Endothelial cell of umbilical vein (primary cell): ENCODE measurements at regions not wholly inside any gene's neighbourhood (a gene's known extent, or its start where the extent isn't known, plus 50 kb on each side); places are given as distances from the start of the nearest gene placed in this dataset.
A peak's percentile ranks its signal among the peaks of the same experiment; 100 is the strongest.
"Not testable (repeated sequence)": the region's sequence is repeated elsewhere in the genome, so short reads cannot be mapped to it uniquely, and the experiment has no call there.

Experiments
- BruUV-seq: library from RNA; stranded (reverse); fragments of 400-500 nt; replicated peaks from 2 replicates; lab custom pipeline; 2021; lab: Mats Ljungman, UMichigan
- CTCF ChIA-PET: fragments of 300-600, 350-600 bp; sonication (Branson Sonifier 250); formaldehyde crosslinking; loops from one replicate; lab custom pipeline; 2021; ENCODE audit warnings: antibody characterized with exemption, inconsistent platforms; lab: Charles Lee
- POLR2A ChIA-PET: fragments of 300-600, 350-600 bp; sonication (Branson Sonifier 250); formaldehyde crosslinking; loops from one replicate; lab custom pipeline; 2021; ENCODE audit warnings: antibody characterized with exemption, inconsistent platforms; lab: Charles Lee
- DNase-seq: peaks from one replicate; pipeline ENCODE4 v3.0.0-alpha.2; 2011; ENCODE audit warnings: low read depth, low spot score
- FAIRE-seq: peaks from 2 replicates; lab custom pipeline; 2011; peaks lifted over from hg19 to GRCh38; lab: Jason Lieb, UNC
- H2AFZ ChIP-seq: 2 replicates; pipeline ENCODE4 v1.6.0; 2012; ENCODE audit warnings: low read depth, low read length, control low read depth, inconsistent platforms
- H3K27ac ChIP-seq: 2 replicates; pipeline ENCODE4 v1.5.1; 2011; ENCODE audit warnings: low read depth, mild to moderate bottlenecking, control low read depth, low read length, moderate library complexity; ENCODE audit not compliant: insufficient read depth
- H3K27me3 ChIP-seq, 2 experiments: 2 replicates each; pipeline versions ENCODE4 v1.6.0 to v1.6.1; 2011; ENCODE audit warnings: low read length in 2 of 2, mixed read lengths in 1 of 2; ENCODE audit not compliant: control insufficient read depth in 2 of 2, insufficient read depth in 2 of 2
- H3K36me3 ChIP-seq, 2 experiments: 2 replicates in 1 of 2; 3 replicates in 1 of 2; pipeline ENCODE4 v1.5.1; 2011; ENCODE audit warnings: low read length in 2 of 2, mild to moderate bottlenecking in 1 of 2, moderate library complexity in 1 of 2; ENCODE audit not compliant: control insufficient read depth in 2 of 2, insufficient read depth in 2 of 2; ENCODE audit errors: extremely low read depth in 1 of 2
- H3K4me1 ChIP-seq: 3 replicates; pipeline ENCODE4 v1.5.1; 2011; ENCODE audit warnings: mild to moderate bottlenecking, low read length; ENCODE audit not compliant: control insufficient read depth, insufficient read depth; ENCODE audit errors: extremely low read depth
- H3K4me2 ChIP-seq: 2 replicates; pipeline ENCODE4 v1.6.1; 2011; ENCODE audit warnings: low read length, control low read depth, mixed read lengths; ENCODE audit not compliant: insufficient read depth
- H3K4me3 ChIP-seq, 3 experiments: fragments of 200-600 bp in 1 of 3; sonication (generic), shearing (Covaris generic) in 1 of 3; replicated peaks in 1 of 3; 2 replicates each; pipeline ENCODE4 v1.5.1; 2011 to 2016; ENCODE audit warnings: control low read depth in 3 of 3, low read length in 3 of 3, mild to moderate bottlenecking in 2 of 3, inconsistent platforms in 1 of 3, low read depth in 1 of 3, moderate library complexity in 1 of 3; ENCODE audit not compliant: insufficient read depth in 1 of 3
- H3K79me2 ChIP-seq: 2 replicates; pipeline ENCODE4 v1.6.0; 2012; ENCODE audit warnings: low read length, inconsistent platforms; ENCODE audit not compliant: control insufficient read depth, insufficient read depth
- H3K9ac ChIP-seq: replicated peaks from 2 replicates; pipeline ENCODE3; 2011; ENCODE audit warnings: low read length, control low read depth; ENCODE audit not compliant: insufficient read depth; ENCODE audit errors: extremely low read depth
- H3K9me1 ChIP-seq: replicated peaks from 3 replicates; pipeline ENCODE4 v1.6.0; 2011; ENCODE audit warnings: mild to moderate bottlenecking, low read length; ENCODE audit not compliant: control insufficient read depth, insufficient read depth; ENCODE audit errors: extremely low read depth
- H3K9me3 ChIP-seq: replicated peaks from 2 replicates; pipeline ENCODE4 v1.5.1; 2012; ENCODE audit warnings: low read length, inconsistent platforms; ENCODE audit not compliant: control insufficient read depth, insufficient read depth
- H4K20me1 ChIP-seq: replicated peaks from 2 replicates; pipeline ENCODE3; 2011; ENCODE audit warnings: mild to moderate bottlenecking, low read length; ENCODE audit not compliant: control insufficient read depth, insufficient read depth; ENCODE audit errors: extremely low read depth
- dilution Hi-C: fragments of 300-500 bp; cut with MboI; formaldehyde crosslinking; loops from one replicate; pipeline ENCODE4 v1.15.0; 2019; ENCODE audit warnings: low sequenced_read_pairs; ENCODE audit not compliant: extremely low pct_ligation_motif_present
- intact Hi-C: fragments of 100-400 bp; cut with micrococcal nuclease; formaldehyde crosslinking; loops from one replicate; pipeline ENCODE4 v1.10.0; 2022

DNA sequence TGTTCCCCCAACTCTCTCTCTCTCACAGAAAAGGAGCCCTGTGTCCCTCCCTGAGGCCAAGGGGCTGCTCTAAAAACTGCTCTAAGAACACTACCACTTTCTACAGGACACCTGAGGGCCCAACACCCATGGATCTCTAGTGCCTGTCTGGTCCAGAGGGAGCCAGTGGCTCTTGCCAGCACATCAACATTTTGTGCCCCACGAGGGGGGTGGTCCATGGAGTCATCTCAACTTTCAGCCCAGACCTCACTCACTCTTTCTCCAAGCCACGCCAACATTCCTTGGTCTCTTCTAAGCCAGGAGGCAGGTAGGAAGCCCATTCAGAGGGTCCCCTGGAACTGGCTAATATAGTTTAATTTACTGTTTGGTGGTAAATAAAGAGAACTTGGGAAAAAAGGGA lies 469.0 kb upstream of the ZNG1F start:
- H2AFZ ChIP-seq, FAIRE-seq, H4K20me1 ChIP-seq, H3K27ac ChIP-seq, H3K4me1 ChIP-seq, H3K36me3 ChIP-seq, POLR2A ChIA-PET, dilution Hi-C loops, H3K9me1 ChIP-seq, H3K9ac ChIP-seq, H3K4me3 ChIP-seq, H3K4me2 ChIP-seq, H3K79me2 ChIP-seq, BruUV-seq, H3K9me3 ChIP-seq, intact Hi-C loops, CTCF ChIA-PET, DNase-seq, H3K27me3 ChIP-seq: not testable (repeated sequence)

DNA sequence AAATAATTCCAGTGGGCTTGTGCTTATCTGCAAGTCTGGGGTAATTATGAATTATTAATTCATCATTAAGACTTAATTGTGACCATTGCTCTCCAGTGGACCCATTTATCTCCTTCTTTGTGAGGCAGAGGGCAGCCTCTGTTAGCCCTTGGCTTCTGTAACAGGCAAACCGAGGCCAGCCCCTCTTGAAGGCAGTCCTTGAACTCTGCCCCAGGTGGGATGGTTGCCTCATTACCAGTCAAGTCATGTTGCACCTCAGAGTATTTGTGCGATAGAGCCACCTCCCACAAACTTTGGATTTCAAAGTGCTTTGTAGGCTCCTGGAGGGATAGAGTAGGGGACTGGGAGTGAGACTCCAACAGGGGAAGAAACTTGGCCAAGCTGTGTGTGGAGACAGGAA lies 468.0 kb upstream of the ZNG1F start:
- DNase-seq, H3K9me3 ChIP-seq, H3K4me2 ChIP-seq, H3K27me3 ChIP-seq, BruUV-seq, dilution Hi-C loops, CTCF ChIA-PET, H2AFZ ChIP-seq, H3K4me1 ChIP-seq, H3K9me1 ChIP-seq, H3K9ac ChIP-seq, POLR2A ChIA-PET, H3K79me2 ChIP-seq, H3K27ac ChIP-seq, H3K36me3 ChIP-seq, FAIRE-seq, H4K20me1 ChIP-seq, intact Hi-C loops, H3K4me3 ChIP-seq: not testable (repeated sequence)

DNA sequence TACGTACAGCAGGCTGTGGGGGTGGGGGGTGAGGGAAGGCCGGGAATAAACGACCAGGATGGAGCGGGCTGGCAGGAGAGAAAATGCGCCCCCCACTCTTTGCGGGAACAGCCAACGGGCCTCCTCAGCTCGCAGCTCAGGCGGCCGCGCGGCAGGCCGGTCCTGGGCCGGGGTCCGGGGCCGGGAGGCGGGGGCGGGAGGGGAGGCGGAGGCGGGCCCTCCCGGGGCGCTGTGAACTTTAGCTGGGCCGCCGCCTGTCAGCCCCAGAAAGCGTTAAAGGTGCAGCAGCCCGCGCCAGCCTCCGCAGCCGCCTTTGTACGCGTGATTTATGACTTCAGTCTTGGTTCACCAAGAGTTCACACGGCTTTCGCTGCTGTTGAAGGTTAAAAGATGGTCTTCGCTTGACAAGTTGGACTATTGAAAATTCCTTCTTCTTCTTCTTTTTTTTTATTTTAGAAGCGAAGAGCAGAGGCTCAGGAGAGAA lies 466.0 kb upstream of the ZNG1F start:
- H3K9me3 ChIP-seq, H3K4me1 ChIP-seq, H3K79me2 ChIP-seq, CTCF ChIA-PET, dilution Hi-C loops, H4K20me1 ChIP-seq, H3K27me3 ChIP-seq, H3K9ac ChIP-seq, H3K27ac ChIP-seq, BruUV-seq, H3K4me2 ChIP-seq, POLR2A ChIA-PET, intact Hi-C loops, H2AFZ ChIP-seq, H3K4me3 ChIP-seq, H3K36me3 ChIP-seq, FAIRE-seq, H3K9me1 ChIP-seq: not testable (repeated sequence)
- DNase-seq: peak; percentile 17

DNA sequence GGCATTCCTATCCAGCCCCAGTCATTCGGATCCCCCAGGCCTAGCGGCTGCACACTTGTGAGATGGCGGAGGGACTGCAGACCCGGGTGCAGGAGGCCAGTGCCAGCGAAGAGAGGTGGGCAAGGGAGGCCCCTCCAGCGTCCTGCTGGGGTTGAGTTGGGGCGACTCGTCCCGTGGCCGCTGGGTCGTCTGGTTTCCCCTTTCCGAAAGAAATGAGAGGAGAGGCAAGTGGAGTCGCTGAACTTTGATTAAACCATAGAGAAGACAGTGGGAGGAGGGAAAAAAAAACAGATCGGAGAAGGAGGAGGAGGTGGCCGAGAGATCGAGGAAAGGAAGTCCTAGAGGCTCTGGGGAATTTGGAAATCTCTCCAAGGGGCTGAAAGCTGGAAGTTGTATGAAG lies 465.2 kb upstream of the ZNG1F start:
- H3K9ac ChIP-seq, POLR2A ChIA-PET, H3K9me3 ChIP-seq, dilution Hi-C loops, H3K27ac ChIP-seq, intact Hi-C loops, H2AFZ ChIP-seq, H3K4me3 ChIP-seq, H3K27me3 ChIP-seq, DNase-seq, H3K36me3 ChIP-seq, H4K20me1 ChIP-seq, H3K79me2 ChIP-seq, CTCF ChIA-PET, H3K4me2 ChIP-seq, H3K9me1 ChIP-seq, BruUV-seq, FAIRE-seq, H3K4me1 ChIP-seq: not testable (repeated sequence)
